OCI-LY3 (cell line): ENCODE measurements at regions not wholly inside any gene's neighbourhood (a gene's known extent, or its start where the extent isn't known, plus 50 kb on each side); places are given as distances from the start of the nearest gene placed in this dataset.

Experiments
- H2AFZ ChIP-seq: fragments of 200-600, 300-600 bp; shearing (Covaris generic); 2 replicates; pipeline ENCODE4 v1.6.0; 2014; ENCODE audit warnings: antibody characterized with exemption, low read depth, low read length
- H3K27ac ChIP-seq: fragments of 200-600, 300-600 bp; sonication (generic); 2 replicates; pipeline ENCODE4 v1.5.1; 2014; ENCODE audit warnings: mild to moderate bottlenecking, low read length, moderate library complexity, mixed read lengths
- H3K27me3 ChIP-seq: fragments of 200-600, 300-600 bp; sonication (generic); 2 replicates; pipeline ENCODE4 v1.6.1; 2014; ENCODE audit warnings: low read depth, low read length, mixed read lengths
- H3K36me3 ChIP-seq: fragments of 200-600, 300-600 bp; sonication (generic); replicated peaks from 2 replicates; pipeline ENCODE3; 2014; ENCODE audit warnings: low read depth, low read length, mixed read lengths
- H3K4me1 ChIP-seq: fragments of 300-600, 200-600 bp; sonication (generic); 2 replicates; pipeline ENCODE4 v1.6.1; 2014; ENCODE audit warnings: low read length, mixed read lengths
- H3K4me2 ChIP-seq: fragments of 200-600, 300-600 bp; sonication (generic); 2 replicates; pipeline ENCODE4 v1.6.1; 2014; ENCODE audit warnings: low read length, mixed read lengths
- H3K4me3 ChIP-seq: fragments of 300-600, 200-600 bp; sonication (generic); 2 replicates; pipeline ENCODE4 v1.5.1; 2014; ENCODE audit warnings: antibody characterized with exemption, mild to moderate bottlenecking, low read length, moderate library complexity
- H3K79me2 ChIP-seq: fragments of 300-600, 200-600 bp; shearing (Covaris generic); 2 replicates; pipeline ENCODE4 v1.6.1; 2014; ENCODE audit warnings: mild to moderate bottlenecking, low read length, mixed read lengths
- H3K9ac ChIP-seq: fragments of 300-600, 200-600 bp; shearing (Covaris generic); 2 replicates; pipeline ENCODE4 v1.6.0; 2014; ENCODE audit warnings: mild to moderate bottlenecking, low read length, moderate library complexity
- H3K9me3 ChIP-seq: fragments of 200-600, 300-600 bp; shearing (Covaris generic); 2 replicates; pipeline ENCODE4 v1.6.1; 2014; ENCODE audit warnings: low read length, mixed read lengths; ENCODE audit not compliant: insufficient read depth
- H4K20me1 ChIP-seq: fragments of 200-600, 300-600 bp; sonication (generic); 2 replicates; pipeline ENCODE4 v1.6.1; 2016; ENCODE audit warnings: low read length, mixed read lengths; ENCODE audit not compliant: insufficient read depth
- EZH2phosphoT487 ChIP-seq: fragments of 200-600 bp; shearing (Covaris generic); IDR thresholded peaks from 2 replicates; pipeline ENCODE4 v1.6.1; 2018; ENCODE audit warnings: antibody characterized with exemption, mixed run types, low read depth
- TF ChIP-seq, protein P1 (sequence below): fragments of 200-600, 300-600 bp; sonication (generic); IDR thresholded peaks from 2 replicates; pipeline ENCODE4 v1.5.1; 2014; ENCODE audit warnings: antibody characterized with exemption, low read length, low read depth

DNA sequence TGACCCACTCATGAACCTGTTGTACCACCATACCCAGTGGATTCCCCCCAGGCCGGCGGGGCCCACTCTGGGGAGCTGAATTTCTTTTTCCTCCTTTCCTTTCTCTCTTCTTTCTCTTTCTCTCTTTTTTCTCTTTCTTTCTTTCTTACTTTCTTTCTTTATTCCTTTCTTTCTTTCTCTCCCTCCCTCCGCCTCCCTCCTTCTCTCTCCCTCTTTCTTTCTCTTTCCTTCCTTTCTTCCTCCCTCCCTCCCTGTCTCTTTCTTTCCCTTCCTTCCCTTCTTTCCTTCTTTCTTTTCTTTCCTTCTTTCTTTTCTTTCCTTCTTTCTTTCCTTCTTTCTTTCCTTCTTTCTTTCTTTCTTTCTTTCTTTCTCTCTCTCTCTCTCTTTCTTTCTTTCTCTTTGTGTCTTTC, 327.7 kb downstream of the ZNF536 start:
- Histone ChIP-seq H3K4me2 (no peak overlapping the region), H2AFZ (no peak overlapping the region), H3K9me3 (no peaks in the 10 kb centered on the region), H3K27ac (no peak overlapping the region), H3K79me2 (no peaks in the 10 kb centered on the region), H3K4me3 (no peak overlapping the region), H3K9ac (no peak overlapping the region), H3K27me3 (no peaks in the 10 kb centered on the region), H4K20me1 (no peaks in the 10 kb centered on the region), H3K4me1 (no peaks in the 10 kb centered on the region), H3K36me3 (no peaks in the 10 kb centered on the region)
- TF ChIP-seq, protein P1, sequence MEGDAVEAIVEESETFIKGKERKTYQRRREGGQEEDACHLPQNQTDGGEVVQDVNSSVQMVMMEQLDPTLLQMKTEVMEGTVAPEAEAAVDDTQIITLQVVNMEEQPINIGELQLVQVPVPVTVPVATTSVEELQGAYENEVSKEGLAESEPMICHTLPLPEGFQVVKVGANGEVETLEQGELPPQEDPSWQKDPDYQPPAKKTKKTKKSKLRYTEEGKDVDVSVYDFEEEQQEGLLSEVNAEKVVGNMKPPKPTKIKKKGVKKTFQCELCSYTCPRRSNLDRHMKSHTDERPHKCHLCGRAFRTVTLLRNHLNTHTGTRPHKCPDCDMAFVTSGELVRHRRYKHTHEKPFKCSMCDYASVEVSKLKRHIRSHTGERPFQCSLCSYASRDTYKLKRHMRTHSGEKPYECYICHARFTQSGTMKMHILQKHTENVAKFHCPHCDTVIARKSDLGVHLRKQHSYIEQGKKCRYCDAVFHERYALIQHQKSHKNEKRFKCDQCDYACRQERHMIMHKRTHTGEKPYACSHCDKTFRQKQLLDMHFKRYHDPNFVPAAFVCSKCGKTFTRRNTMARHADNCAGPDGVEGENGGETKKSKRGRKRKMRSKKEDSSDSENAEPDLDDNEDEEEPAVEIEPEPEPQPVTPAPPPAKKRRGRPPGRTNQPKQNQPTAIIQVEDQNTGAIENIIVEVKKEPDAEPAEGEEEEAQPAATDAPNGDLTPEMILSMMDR, result no peak
- no peak for TF ChIP-seq EZH2phosphoT487

DNA sequence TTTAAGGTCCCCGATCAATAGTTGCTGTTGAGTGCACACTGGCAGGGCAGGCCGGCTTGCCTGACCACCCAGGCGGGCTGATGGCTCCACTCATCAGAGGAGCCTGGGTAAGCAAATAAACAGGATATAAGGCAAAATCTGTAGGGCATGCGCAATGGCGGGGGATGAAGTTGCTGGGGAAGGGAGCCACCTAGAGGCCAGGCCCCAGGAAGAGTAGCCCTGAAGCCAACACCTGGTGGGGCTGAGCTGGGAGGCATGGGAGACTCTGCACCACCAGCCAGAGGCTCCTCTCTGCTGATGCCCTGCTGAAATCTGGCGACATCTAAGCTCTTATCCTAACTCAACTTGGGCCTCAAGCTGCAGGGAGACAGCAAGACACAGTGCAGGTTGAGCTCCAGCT, 324.3 kb downstream of the ZNF536 start:
- Histone ChIP-seq H2AFZ (no peak overlapping the region), H3K9me3 (no peaks in the 10 kb centered on the region), H3K27ac (no peak overlapping the region), H3K36me3 (no peaks in the 10 kb centered on the region), H4K20me1 (no peaks in the 10 kb centered on the region), H3K4me2 (no peak overlapping the region), H3K9ac (no peak overlapping the region), H3K4me3 (no peak overlapping the region), H3K79me2 (no peaks in the 10 kb centered on the region), H3K27me3 (no peaks in the 10 kb centered on the region), H3K4me1 (no peaks in the 10 kb centered on the region)
- TF ChIP-seq EZH2phosphoT487, result no peak
- TF ChIP-seq, protein P1, result peak; percentile 25

DNA sequence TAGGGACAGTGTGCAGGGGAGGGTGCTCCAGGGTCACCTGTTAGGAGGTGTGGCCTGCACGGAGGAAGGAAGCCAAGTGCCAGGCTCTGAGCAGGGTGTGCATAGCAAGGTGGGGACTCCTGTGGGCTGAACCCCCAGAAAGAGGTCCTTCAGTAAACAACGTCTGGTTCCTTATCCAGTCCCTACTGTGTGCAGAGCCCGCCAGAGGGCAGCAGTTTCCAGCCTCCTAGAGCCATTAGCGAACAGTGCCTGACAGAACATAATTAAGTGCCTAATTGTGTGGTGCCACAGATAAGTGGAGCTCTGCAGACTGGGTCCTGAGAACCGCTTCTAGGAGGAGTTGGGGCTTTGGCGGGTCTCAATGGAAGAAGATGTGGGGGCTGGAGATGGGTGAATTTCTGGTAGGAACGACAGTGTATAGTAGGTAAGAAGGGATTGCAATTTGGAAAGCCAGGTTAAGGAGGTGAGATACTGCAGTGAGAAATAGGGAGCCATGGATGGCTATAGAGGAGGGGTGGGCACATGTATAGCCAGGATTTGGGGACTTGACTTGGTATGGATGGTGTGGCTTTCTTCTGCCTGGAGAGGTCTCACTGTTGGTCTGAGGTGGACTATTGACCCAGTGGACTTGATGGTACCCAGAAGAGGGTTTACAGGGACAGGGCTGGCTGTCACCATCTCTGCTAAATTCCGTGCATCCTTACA, 323.1 kb downstream of the ZNF536 start:
- H4K20me1 ChIP-seq, result no peaks in the 10 kb centered on the region
- no peaks in the 10 kb centered on the region for H3K79me2 ChIP-seq
- H3K9me3 ChIP-seq, result no peaks in the 10 kb centered on the region
- no peaks in the 10 kb centered on the region for H3K4me1 ChIP-seq
- 0 out of 2 replicates have a peak, but pooled peaks cover 3% of the 10 kb centered on the region for H3K27me3 ChIP-seq
- H2AFZ ChIP-seq, result no peak overlapping the region
- TF ChIP-seq, protein P1, result peak; percentile 49
- no peak for TF ChIP-seq EZH2phosphoT487
- H3K36me3 ChIP-seq, result no peaks in the 10 kb centered on the region
- no peak overlapping the region for H3K4me2 ChIP-seq
- no peak overlapping the region for H3K27ac ChIP-seq
- no peak overlapping the region for H3K9ac ChIP-seq
- no peak overlapping the region for H3K4me3 ChIP-seq

DNA sequence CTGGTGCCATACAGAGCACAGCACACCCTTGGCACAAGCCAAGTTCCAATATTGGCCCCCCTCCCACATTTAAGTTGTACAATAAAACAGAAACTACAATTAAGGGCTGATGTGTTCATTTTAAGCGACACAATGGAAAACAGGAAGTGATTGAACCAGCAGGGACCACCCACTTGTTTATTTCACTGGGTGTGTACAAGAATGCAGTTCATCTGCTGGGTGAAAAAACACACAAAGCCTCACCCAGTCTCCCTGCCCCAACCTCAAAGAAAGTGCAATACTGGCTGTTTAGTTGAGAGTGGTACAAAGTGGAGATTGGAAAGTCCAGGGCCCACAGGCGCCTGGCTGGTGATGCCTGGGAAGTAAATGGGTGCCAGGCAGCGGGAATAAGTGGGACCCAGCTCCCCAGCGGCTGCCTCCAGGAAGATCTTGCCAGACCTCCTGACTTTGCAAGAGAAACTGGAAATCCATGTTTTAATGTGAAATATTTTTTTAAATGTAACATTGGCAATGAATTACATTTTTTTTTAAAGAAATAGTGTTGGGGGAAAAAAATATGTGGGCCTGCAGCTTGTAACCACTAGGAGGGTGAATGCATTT, 322.1 kb downstream of the ZNF536 start:
- peaks cover 8% of the 10 kb centered on the region; the same call in 1 of the 2 replicates for H3K27me3 ChIP-seq
- TF ChIP-seq, protein P1, result no peak
- no peak for TF ChIP-seq EZH2phosphoT487
- H3K9me3 ChIP-seq, result no peaks in the 10 kb centered on the region
- no peaks in the 10 kb centered on the region for H3K36me3 ChIP-seq
- H3K4me1 ChIP-seq, result no peaks in the 10 kb centered on the region
- no peak overlapping the region for H2AFZ ChIP-seq
- H3K79me2 ChIP-seq, result no peaks in the 10 kb centered on the region
- no peak overlapping the region for H3K4me3 ChIP-seq
- no peak overlapping the region for H3K4me2 ChIP-seq
- no peak overlapping the region for H3K9ac ChIP-seq
- H3K27ac ChIP-seq, result no peak overlapping the region
- no peaks in the 10 kb centered on the region for H4K20me1 ChIP-seq
